HG02852 (cell line): ENCODE measurements at regions not wholly inside any gene's neighbourhood (a gene's known extent, or its start where the extent isn't known, plus 50 kb on each side); places are given as distances from the start of the nearest gene placed in this dataset.

ENCODE experiments used
- ATAC-seq: cut with Tn5 transposase; IDR thresholded peaks from one replicate; pipeline ENCODE4 v1.9.1; 2021; ENCODE audit warnings: mild to moderate bottlenecking, moderate library complexity; ENCODE audit not compliant: unreplicated experiment

DNA sequence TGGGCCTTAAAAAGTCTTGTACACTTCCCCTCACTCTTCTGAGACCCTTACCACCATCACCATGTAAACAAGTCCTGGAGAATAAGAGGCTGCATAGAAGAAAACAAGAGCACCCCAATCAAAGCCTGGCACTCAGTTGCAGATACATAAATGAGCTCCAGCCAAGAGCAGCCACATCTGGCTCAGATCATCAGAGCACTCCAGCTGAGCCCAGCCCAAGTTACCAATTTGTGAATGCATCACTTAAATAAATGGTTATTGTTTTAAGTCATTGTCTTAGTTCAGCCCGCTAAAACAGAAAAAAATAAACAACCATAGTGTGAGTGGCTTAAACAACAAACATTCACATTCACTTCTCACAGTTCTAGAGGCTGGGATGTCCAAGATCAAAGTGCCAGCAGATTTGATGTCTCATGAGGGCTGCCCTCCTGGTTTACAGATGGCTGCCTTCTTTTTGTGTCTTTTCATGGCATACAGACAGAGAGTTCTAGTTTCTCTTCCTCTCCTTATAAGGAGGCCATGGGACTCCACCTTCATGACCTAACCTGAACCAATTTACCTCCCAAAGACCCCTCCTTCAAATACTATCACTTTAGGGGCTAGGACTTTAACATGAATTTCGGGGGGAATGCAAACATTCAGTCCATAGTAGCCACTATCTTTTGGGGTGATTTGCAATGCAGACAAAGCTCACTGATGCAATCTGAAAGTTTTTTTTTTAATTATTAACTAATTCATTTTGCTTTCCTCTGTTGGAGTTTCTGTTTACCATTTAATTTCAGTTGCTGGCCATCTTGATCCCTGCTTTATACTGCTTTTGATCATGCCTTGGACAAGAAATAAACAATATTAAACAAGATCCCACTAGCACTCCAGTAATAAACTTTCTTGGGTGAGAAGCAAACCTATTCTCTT is 187.5 kb upstream of the ACVR2A start:
- no peak for ATAC-seq

DNA sequence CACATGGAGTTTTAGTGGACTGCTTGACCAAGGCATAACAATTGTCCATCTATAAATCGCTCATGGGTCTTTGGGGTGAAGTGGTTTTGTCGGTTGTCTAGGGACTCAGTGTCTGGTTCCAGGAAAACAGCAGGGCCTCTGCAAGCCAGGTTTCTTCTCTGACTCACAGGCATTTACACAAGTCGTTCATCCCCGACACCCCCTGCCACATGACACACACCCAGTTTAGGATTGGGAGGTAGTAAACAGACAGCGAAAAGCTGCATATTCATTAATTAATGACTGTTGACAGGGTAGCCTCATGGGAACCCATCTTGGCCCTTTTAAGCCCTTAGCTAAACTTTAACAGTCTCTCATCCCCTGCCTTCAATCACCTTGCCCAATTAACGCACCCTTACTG is 194.8 kb upstream of the ACVR2A start:
- no peak for ATAC-seq

DNA sequence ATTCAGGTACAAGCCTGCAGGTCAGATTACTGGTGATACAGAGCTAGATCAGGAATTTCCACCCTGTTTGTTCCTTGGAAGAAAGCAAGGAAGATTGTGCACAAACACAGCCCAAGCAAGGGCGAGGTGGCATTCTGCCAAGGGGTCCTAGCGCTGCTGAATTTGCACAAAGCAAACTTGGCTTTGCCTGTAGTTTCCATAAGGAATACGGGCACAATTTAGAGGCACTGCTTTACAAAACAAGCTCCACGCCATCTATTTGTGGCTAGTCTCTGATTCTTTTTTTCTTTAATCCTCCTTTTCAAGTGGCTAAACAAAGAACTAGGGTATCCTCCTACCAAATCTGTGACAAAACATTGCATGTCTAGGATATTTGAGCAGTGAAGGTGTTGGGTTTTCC is 195.5 kb upstream of the ACVR2A start:
- no peak for ATAC-seq

DNA sequence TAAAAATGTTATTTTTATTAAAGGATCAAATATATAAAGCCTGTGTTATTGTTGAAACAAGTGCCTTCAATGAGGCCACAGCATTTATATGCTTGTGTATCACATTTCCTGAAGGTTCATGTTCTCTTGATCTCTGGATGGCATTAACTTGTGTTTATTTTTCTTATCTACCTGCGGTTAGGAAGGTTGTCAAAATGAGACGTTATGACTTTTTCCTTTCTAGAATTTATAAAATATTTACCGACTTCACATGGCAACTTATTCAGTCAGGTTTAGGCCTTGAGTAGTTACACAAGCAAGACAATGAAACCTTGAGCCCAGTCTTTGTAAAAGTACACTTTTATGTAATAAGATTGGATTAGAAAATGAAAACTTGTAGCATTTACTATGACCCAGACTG is 196.4 kb upstream of the ACVR2A start:
- ATAC-seq = no peak

DNA sequence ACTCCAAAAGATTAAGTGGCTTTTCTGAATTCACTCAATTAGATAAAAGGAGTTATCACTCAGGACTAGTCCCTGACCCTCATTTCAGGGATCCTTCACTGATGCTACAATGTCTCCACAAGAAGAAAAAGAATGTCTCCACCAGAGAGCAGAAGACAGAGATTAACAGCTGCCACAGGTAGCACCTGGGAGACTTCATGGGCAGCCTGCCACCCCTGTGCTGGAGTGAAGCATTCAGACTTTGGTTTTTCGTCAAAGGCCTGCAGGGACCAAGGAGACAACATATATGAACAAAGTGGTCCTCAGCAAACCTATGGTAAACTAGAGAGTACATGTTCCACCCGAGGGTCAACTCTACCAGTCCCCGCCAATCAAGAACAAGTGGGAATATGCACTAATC is 197.0 kb upstream of the ACVR2A start:
- no peak for ATAC-seq

DNA sequence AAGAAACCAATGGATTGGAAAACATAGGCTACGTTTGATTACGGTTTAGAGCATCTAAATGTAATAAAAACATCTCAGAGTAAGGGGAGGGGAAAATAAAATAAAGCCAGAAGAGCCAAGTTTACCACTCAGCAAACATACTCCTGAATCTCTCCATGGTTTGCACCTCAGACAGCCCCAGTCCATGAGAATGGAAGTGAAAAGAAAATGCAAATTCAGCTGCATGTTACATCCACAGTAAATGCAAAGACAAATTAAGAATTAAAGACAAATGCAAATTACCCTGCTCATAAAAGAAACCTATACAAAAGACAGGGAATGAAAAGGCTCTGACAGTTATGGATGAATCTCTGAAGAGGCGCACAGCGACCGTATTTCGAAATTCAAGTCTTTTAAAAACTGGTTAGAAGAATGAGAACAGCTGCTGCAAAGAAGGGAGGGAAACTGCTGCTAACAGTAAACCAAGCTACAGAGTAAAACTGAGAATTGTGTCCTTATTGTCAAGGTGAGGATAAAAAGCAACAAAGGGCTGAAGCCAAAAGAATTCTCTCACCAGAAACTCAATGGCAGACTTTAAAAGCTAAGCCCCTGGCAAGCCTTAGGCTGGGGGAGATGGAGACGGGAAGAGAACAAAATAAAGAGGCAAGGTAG is 197.9 kb upstream of the ACVR2A start:
- no peak for ATAC-seq

DNA sequence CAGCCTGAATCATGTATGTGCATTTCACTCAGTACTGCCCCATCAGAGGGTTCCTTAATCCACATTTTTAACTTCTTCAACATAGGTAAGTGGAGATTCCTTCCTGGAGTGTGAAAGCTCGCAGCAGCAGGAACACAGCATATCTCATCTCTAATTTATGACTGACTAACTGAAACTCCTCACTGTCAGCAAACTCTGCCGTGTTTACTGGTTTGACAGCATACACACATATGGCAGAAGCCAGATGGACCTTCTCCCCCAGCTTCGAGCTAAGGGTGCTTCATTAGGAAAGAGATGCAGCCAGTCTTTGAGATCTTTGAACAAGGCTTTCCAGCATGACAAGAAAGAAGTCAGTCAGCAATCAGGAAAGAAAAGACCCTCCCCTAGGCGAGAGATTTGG is 200.3 kb upstream of the ACVR2A start:
- no peak for ATAC-seq

DNA sequence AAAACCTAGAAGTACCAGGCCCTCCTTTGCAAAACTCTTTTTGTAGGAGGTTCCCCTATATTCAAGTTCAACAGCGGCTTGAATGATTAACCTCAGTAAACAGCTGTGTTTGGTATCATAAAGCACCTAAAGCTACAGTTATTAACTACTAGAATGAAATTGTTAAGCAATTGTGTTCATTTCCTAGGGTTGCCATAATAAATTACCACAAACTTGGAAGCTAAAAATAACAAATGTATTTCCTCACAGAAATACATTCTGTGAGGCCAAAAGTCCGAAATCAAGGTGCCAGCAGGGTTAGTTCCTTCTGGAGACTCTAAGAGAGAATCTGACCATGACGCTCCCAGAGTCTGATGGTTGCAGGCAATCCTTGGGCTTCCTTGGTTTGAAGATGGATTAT is 202.1 kb upstream of the ACVR2A start:
- no peak for ATAC-seq

DNA sequence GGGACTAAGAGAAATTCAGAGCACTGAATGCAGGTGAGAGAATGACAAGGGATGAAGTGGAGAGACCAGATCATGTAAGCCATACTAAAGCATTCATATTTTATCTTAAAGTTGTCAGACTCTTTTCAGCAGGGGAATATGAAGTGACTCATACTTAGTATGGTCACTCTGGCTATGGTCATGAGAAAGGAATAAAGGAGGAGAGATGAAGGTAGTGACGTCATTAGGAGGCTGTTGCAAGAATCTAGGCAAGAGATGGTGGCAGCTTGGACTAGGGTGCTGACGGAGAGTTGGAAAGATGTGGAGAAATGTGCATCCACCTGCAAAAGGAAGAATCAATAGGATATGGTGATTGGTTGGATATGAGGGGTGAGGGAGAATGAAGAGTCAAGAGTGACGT is 203.2 kb upstream of the ACVR2A start:
- ATAC-seq = no peak

DNA sequence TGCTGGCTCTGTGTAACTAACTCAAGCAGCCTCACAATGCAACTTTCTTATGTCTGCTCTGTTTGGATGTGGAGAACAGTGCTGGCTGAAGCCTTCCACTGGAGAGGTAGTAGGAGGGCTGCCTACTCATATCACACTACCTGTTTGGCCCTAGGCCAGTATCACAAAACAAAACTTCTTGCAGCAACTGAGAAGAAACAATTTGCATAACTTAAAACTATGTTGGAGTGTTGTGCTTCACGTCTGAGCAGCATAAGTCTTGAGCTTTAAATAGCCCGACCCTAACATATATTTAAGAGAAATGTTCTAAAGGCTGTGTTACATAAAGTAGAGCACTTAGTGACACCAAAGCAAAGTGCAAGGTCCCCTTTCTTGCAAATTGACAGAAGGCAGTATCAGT is 204.9 kb upstream of the ACVR2A start:
- ATAC-seq = peak; percentile 73

DNA sequence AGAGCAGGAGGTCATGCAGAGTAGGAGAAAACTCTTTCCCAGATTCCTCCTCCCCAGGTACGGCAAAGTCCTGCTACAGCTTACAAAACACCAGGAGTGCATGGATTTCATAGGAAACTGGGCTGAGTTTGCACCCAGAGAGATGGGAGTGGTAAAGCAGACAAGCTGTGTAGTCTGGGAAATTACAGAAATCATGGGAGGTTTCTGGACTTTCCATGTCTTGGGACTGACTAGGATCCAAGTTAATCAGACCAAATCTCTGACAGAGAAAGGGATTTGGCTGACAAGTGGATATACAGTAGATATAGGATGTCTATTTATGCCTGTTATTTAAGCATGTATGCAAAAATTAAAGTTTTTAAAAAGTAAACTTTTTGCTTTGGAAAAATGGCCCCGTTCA is 205.4 kb upstream of the ACVR2A start:
- no peak for ATAC-seq

DNA sequence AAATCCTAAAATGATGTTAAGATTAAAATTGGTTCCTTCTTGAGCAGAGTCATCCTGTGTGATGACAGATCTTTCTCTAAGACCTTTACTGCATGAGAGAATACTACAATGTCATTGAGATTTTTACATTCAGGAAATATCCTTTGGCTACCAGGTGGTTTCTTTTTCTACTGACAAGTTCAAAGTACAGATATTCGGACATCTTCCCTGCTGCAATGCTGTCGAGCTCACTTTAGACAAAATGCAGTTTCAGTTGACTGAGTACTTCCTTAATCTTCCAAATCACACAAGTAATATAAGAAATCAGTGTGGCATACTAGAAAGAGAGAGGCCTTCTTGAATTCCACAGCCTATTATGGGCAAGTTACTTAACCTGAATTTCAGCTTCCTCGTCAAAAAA is 207.9 kb upstream of the ACVR2A start:
- ATAC-seq = no peak

DNA sequence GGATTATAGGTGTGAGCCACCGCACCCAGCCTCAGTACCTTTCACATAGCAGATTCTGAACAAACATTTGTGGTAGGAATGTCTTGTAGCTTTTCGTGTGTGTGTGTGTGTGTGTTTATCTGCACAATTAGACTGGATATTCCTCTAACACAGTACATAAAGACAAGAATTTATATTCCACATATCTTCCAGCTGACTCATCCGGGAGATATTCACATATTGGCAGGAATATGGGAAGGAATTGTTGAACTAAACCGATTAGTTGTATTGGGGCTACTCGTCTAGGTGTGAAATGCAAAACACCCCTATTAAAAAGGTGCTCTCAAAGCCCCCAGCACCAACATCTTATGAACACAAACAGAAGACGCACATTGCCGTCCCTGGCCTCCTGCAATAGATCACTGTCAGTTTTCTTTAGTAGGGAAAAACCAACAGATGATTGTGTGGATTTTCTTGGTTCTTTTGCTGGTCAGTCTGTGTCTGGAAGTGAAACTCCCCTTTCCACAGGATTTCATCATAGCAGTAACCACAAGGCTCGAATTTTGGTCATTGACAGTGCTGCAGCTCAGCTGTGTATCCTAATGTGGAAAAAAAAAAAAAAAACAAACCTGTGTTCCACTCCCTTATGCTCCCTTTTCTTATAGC is 208.5 kb upstream of the ACVR2A start:
- ATAC-seq = no peak

DNA sequence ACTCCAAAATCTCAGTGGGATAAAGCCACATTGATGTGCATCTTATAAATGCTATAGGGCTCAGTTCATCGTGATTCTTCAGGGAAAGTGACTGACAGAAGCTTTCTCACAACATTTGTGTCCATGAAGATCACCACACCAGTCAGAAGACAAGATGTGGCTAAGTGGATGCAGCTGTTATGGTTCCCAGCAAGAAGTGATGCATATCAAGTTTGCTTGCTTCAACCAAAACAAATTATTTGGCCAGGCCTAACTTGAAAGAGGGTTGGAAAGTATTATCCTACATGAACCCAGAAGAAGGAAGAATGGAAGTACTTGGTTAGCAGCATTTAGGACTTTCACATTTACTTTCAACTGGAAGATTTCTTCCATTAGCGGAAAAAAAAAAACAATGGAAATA is 210.0 kb upstream of the ACVR2A start:
- no peak for ATAC-seq

DNA sequence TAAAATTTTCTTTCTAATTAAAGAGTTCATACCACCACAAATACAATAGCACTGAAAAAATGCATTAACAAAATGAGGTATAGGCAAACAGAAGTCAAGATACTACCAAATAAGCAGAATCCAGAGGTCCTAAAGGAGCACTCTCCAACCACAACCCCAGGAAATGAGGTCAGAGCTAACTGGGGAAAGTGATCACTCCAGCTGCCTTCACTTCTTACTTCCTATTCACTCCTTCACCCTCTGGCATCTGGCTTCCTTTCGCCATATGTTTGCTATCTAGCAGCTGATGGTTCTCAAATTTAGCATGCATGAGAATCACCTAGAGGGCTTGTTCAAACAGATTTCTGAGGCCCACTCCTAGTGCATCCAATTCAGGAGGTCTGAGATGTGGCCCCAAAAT is 212.6 kb upstream of the ACVR2A start:
- no peak for ATAC-seq

DNA sequence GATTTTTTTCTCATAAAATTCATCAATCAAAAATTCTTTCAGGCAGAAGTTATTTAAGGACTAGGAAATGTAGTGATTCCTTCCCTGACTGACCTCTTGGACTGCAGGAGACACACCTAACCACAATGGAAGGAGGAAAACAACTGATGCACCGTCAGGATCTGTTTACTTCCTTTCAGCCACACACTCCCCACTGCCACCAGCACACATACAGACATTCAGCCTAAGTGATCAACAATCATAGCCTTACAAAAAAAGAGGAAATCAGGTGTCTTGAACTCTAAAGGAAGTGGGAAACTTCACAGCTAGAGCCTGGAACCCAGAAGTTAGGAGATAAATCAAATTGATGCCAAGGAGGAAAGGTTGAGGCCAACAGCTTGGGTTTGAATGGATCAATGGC is 213.5 kb upstream of the ACVR2A start:
- no peak for ATAC-seq

DNA sequence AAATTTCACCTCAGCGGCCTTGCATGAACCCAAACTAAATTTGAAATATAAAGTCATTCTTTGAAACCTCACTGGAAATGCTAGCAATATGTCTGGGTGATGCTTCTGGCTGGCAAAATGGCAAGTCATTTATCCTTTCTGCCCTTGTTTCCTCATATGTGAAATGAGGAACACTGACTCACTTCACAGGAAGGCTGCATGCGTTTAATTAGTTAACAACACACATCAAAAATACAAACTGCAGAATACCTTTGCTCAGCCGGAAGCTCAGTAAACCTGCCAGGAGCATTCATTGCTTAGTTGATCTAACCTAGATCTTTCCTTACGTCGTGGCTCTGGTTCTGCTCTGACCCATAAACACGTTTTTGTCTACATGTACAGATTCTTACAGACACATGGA is 214.2 kb upstream of the ACVR2A start:
- no peak for ATAC-seq

DNA sequence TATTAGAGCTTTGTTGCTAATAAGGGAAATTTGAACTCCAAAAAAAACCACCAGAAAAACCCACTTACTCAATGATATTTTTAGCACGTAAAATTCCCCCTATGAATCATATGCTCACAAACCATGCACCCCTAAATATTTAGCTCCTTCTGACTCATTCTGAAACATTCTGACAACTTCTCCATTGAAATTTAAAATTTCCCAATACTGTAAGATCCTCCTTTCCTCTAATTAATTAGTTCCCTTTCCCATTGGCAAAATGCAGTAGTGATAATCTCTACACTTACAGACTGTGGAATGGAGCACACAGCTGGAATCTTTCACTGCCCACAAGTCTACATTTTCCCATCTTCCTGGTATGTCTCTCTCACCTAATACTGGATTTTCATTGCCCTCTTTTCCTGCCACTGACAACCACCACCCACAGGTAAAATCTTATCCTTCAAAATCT is 215.8 kb upstream of the ACVR2A start:
- peak; percentile 53 for ATAC-seq

DNA sequence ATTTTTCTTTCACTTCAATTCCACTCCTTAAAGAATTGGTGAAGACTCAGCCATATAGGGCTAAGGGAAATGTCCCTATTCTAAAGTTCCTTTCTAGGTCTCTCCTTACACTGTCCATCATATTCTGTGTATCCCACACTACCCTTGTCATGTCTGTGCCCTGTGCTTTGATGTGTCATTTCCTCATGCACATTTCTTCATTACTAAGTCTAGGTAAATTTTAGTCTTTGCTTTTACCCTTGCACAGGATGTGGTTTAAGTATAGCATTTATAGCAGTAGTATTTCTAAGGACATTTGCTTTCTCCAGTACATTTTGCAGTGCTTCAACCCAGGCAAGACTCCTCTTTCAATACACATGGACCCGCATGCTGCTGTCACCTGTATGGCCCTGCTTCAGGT is 221.5 kb upstream of the ACVR2A start:
- ATAC-seq = peak; percentile 96

DNA sequence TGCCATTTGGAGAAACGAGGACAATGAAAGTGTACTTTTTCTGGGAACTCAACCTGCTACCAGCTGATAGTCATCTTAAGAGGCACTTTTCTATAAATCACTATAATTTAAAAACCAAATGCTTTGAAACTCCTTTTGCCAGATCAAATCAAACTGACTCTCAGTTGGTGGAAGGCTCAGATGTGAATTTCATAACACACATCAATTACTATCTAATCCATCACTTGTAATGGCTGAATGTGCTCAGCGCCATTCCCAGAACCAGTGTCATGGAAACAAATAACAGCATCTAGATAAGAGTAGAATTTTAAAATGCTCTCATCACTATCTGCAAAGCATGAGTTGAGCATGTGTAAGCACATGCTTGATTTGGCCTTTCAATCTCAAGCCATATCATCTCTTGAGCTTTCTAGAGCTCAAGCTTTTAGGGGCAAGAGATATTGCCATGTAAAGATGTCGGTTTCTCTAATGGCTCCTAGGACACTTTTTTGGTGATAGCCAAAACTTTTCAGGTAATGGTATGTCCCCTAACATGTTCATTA is 223.1 kb upstream of the ACVR2A start:
- ATAC-seq = no peak

DNA sequence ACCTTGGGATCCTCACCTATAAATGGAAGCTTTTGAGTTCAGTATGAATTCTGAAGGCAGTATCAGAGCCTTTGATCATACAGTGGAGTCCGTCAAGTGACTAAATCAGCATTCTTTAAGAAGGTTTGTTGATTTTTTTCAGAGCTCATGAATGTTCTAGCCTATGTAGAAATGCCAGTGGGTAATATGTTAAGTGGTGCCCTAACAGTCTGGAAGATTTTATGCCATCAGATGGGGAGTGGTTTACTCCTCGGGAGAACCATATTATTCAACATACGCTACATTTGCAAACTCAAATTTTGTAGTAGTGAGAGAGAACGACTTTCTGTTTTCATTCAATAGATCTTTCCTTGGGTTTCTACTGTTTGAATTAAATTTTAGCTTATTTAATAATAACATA is 225.0 kb upstream of the ACVR2A start:
- no peak for ATAC-seq

DNA sequence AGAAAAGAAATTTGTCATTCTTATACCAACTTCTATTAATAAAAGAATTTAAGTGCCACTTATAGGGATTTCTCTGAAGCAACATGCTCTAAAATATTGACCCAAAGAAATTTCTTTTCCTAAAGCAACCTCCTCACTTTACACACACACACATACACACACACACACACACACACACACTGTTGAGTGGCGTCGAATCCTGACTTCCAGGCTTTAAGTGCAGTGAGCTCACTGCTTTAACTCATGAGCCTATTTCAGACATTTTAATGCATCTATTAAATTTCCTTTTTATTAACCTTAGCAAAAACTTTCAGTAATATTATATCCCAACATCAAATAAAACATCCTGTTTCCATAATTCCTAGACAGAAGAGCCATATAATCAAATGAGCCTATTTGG is 229.1 kb upstream of the ACVR2A start:
- no peak for ATAC-seq
